ENCODE measurements at regions not wholly inside any gene's neighbourhood (a gene's known extent, or its start where the extent isn't known, plus 50 kb on each side); places are given as distances from the start of the nearest gene placed in this dataset.

DNA sequence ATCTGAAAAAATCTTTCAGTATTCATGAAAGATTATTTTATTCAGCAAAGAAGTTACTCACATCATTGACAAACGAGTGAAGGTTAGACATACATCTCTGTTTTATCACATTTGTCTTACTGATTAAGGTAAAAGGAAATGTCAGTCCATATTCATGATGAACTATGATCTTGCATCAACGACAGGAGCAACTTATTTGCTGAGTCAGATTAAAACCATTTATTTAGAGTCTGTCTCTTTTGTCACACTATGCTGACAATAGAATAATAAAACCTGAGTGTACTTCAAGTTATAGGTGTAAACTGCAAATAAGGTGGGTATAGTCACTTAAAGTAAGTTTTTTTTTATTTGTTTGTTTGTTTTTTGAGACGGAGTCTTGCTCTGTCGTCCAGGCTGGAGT, 216.5 kb upstream of the SEMA3C start:
- TF ChIP-seq, protein P1, sequence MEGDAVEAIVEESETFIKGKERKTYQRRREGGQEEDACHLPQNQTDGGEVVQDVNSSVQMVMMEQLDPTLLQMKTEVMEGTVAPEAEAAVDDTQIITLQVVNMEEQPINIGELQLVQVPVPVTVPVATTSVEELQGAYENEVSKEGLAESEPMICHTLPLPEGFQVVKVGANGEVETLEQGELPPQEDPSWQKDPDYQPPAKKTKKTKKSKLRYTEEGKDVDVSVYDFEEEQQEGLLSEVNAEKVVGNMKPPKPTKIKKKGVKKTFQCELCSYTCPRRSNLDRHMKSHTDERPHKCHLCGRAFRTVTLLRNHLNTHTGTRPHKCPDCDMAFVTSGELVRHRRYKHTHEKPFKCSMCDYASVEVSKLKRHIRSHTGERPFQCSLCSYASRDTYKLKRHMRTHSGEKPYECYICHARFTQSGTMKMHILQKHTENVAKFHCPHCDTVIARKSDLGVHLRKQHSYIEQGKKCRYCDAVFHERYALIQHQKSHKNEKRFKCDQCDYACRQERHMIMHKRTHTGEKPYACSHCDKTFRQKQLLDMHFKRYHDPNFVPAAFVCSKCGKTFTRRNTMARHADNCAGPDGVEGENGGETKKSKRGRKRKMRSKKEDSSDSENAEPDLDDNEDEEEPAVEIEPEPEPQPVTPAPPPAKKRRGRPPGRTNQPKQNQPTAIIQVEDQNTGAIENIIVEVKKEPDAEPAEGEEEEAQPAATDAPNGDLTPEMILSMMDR (IDR thresholded peaks at IDR 0.05): no peak
- no peak for TF ChIP-seq POLR2A (IDR thresholded peaks at IDR 0.05)

Data from adrenal gland (tissue), 5 donors.